Effector memory CD4-positive, alpha-beta T cell (primary cell): ENCODE measurements at regions not wholly inside any gene's neighbourhood (a gene's known extent, or its start where the extent isn't known, plus 50 kb on each side); places are given as distances from the start of the nearest gene placed in this dataset.

Source experiments
- DNase-seq, 3 donors: peaks; one replicate each; pipeline ENCODE4 v3.0.0-alpha.2; 2020
- H3K27ac ChIP-seq: 2 replicates; pipeline ENCODE4 v1.7.0; 2013; ENCODE audit warnings: mild to moderate bottlenecking, low read length, moderate library complexity; ENCODE audit not compliant: insufficient read depth, poor library complexity, severe bottlenecking
- H3K27me3 ChIP-seq: replicated peaks from 2 replicates; pipeline ENCODE4 v1.7.0; 2013; ENCODE audit warnings: mild to moderate bottlenecking, low read length; ENCODE audit not compliant: insufficient read depth, control insufficient read depth, poor library complexity, severe bottlenecking
- H3K36me3 ChIP-seq: 2 replicates; pipeline ENCODE4 v1.7.0; 2013; ENCODE audit warnings: mild to moderate bottlenecking, low read length, moderate library complexity; ENCODE audit not compliant: control insufficient read depth, insufficient read depth
- H3K4me1 ChIP-seq: 2 replicates; pipeline ENCODE4 v1.7.0; 2013; ENCODE audit warnings: low read length, mild to moderate bottlenecking; ENCODE audit not compliant: control insufficient read depth, insufficient read depth, poor library complexity, severe bottlenecking
- H3K4me3 ChIP-seq: 2 replicates; pipeline ENCODE4 v1.7.0; 2013; ENCODE audit warnings: low read length, low read depth, mild to moderate bottlenecking; ENCODE audit not compliant: insufficient read depth, poor library complexity, severe bottlenecking
- H3K9me3 ChIP-seq: 2 replicates; pipeline ENCODE4 v1.7.0; 2013; ENCODE audit warnings: mild to moderate bottlenecking, low read length, moderate library complexity; ENCODE audit not compliant: control insufficient read depth

DNA sequence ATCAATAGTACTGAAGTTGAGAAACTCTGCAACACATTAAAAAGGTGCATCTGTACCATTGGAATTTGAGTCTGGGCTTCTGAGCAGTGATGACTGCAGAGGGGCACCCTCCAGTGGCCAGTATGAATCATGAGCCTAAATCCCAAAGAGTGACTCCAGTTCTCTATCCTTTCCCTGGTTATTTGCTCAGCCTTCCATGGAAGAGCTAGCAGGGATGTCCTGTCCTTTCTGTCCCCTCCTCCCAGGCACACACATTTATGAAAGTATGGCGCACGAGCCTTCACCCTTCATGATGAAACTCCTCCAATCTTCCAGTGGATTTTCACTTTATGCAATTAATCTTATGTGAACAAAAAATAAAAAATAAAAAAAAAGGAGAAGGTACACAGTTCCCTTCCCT is 81.0 kb downstream of the ESM1 start:
- no peak for DNase-seq
- no peaks in the 10 kb centered on the region for H3K36me3 ChIP-seq
- no peak overlapping the region for H3K27ac ChIP-seq
- H3K4me3 ChIP-seq, result no peak overlapping the region
- H3K9me3 ChIP-seq, result no peaks in the 10 kb centered on the region
- H3K27me3 ChIP-seq, result no peaks in the 10 kb centered on the region
- no peaks in the 10 kb centered on the region for H3K4me1 ChIP-seq

- Histone ChIP-seq H3K27me3 (no peaks in the 10 kb centered on the region), H3K27ac (no peak overlapping the region), H3K4me1 (no peaks in the 10 kb centered on the region), H3K36me3 (no peaks in the 10 kb centered on the region), H3K9me3 (no peaks in the 10 kb centered on the region), H3K4me3 (no peak overlapping the region)
- no peak for DNase-seq
These were observed 82.5 kb downstream of the ESM1 start for GRCh38 chr5:54902791-54903473.

DNA sequence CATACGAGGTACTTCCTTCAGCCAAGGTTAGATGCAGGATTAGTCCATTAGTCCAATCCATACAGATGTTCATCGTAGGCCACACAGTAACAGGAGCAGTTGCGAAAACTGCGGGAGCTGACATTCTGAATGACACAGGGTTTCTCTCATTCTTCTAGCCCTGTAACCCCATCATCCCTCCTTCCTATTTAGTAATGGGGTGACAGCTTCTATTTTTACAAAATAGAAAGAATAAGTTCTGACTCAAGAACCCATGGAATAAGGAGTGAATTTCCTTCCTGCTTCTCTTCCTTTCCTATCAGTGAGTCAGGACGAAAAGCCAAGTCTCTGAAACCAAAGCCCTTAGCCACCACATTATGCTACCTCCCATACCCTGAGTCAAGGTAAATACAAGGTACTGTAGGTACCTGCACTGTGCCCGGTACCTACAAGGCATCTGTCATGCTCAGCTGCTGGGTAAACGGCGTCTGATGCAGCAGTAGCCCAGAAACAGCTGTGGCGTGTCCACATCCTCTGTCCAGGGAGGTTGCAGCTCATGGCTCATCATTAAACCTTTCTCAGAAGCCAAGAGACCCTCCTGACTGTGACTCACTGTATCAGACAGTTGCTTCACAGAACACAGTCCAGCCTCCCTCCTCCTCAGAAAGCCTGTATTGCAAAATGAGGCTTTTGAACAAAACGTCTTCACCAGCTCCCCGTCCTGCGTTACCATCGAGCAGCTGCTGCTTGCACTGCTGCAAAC is 84.2 kb downstream of the ESM1 start:
- Histone ChIP-seq H3K27me3 (no peaks in the 10 kb centered on the region), H3K27ac (no peak overlapping the region), H3K4me3 (no peak overlapping the region), H3K36me3 (no peaks in the 10 kb centered on the region), H3K4me1 (no peaks in the 10 kb centered on the region), H3K9me3 (no peaks in the 10 kb centered on the region)
- DNase-seq, result no peak

GRCh38 chr5:54897001-54897400 is 88.4 kb downstream of the ESM1 start:
- Histone ChIP-seq H3K36me3 (no peaks in the 10 kb centered on the region), H3K9me3 (no peaks in the 10 kb centered on the region), H3K27ac (no peak overlapping the region), H3K4me3 (no peak overlapping the region), H3K4me1 (no peaks in the 10 kb centered on the region), H3K27me3 (no peaks in the 10 kb centered on the region)
- DNase-seq, result no peak

- Histone ChIP-seq H3K36me3 (no peaks in the 10 kb centered on the region), H3K27ac (no peak overlapping the region), H3K27me3 (no peaks in the 10 kb centered on the region), H3K4me3 (no peak overlapping the region), H3K4me1 (no peaks in the 10 kb centered on the region), H3K9me3 (no peaks in the 10 kb centered on the region)
- DNase-seq, result no peak
These were observed 89.5 kb downstream of the ESM1 start for GRCh38 chr5:54895816-54896341.

GRCh38 chr5:54894957-54895815 is 90.2 kb downstream of the ESM1 start:
- no peaks in the 10 kb centered on the region for H3K36me3 ChIP-seq

GRCh38 chr5:54889826-54890225 is 95.6 kb downstream of the ESM1 start:
- no peak for DNase-seq
- Histone ChIP-seq H3K9me3 (no peaks in the 10 kb centered on the region), H3K27me3 (no peaks in the 10 kb centered on the region), H3K27ac (no peak overlapping the region), H3K4me3 (no peak overlapping the region), H3K4me1 (no peaks in the 10 kb centered on the region), H3K36me3 (no peaks in the 10 kb centered on the region)

More at GRCh38 chr5:54894957-54895815, 90.2 kb downstream of the ESM1 start:
- H3K27ac ChIP-seq, result no peak overlapping the region
- DNase-seq, result no peak
- no peaks in the 10 kb centered on the region for H3K27me3 ChIP-seq
- no peaks in the 10 kb centered on the region for H3K4me1 ChIP-seq
- no peak overlapping the region for H3K4me3 ChIP-seq
- no peaks in the 10 kb centered on the region for H3K9me3 ChIP-seq

GRCh38 chr5:54887663-54888062 is 97.7 kb downstream of the ESM1 start:
- Histone ChIP-seq H3K4me1 (no peaks in the 10 kb centered on the region), H3K4me3 (no peak overlapping the region), H3K36me3 (no peaks in the 10 kb centered on the region), H3K27ac (no peak overlapping the region), H3K27me3 (peaks cover 14% of the 10 kb centered on the region), H3K9me3 (no peaks in the 10 kb centered on the region)
- DNase-seq, result no peak

GRCh38 chr5:54886866-54887265 is 98.5 kb downstream of the ESM1 start:
- no peaks in the 10 kb centered on the region for H3K9me3 ChIP-seq
- H3K4me3 ChIP-seq, result no peak overlapping the region
- H3K4me1 ChIP-seq, result no peaks in the 10 kb centered on the region
- peaks cover 14% of the 10 kb centered on the region for H3K27me3 ChIP-seq
- DNase-seq, result no peak
- no peak overlapping the region for H3K27ac ChIP-seq
- H3K36me3 ChIP-seq, result no peaks in the 10 kb centered on the region
